Rectal smooth muscle tissue (tissue), 1 donor: ENCODE measurements at regions not wholly inside any gene's neighbourhood (a gene's known extent, or its start where the extent isn't known, plus 50 kb on each side); places are given as distances from the start of the nearest gene placed in this dataset.

Experiments used
- H3K27ac ChIP-seq: one replicate; pipeline ENCODE4 v1.7.0; 2013; ENCODE audit warnings: low read depth, low read length, inconsistent platforms
- H3K27me3 ChIP-seq: one replicate; pipeline ENCODE4 v1.7.0; 2013; ENCODE audit warnings: low read length; ENCODE audit not compliant: control insufficient read depth, insufficient read depth
- H3K36me3 ChIP-seq: one replicate; pipeline ENCODE4 v1.7.0; 2013; ENCODE audit warnings: low read length; ENCODE audit not compliant: control insufficient read depth, insufficient read depth
- H3K4me1 ChIP-seq: one replicate; pipeline ENCODE4 v1.7.0; 2013; ENCODE audit warnings: low read length; ENCODE audit not compliant: control insufficient read depth, insufficient read depth
- H3K4me3 ChIP-seq: one replicate; pipeline ENCODE4 v1.7.0; 2013; ENCODE audit warnings: low read length
- H3K9ac ChIP-seq: one replicate; pipeline ENCODE4 v1.7.0; 2013; ENCODE audit warnings: low read length

- peaks cover 6% of the 10 kb centered on the region for H3K4me1 ChIP-seq
- no peak overlapping the region for H3K4me3 ChIP-seq
- H3K36me3 ChIP-seq = no peaks in the 10 kb centered on the region
- H3K9ac ChIP-seq = no peak overlapping the region
- H3K27ac ChIP-seq = no peak overlapping the region
- H3K27me3 ChIP-seq = no peaks in the 10 kb centered on the region
Observed at GRCh38 chr3:70808881-70809280, 496.4 kb upstream of the MDFIC2 start.

GRCh38 chr3:70806556-70806955 is 494.1 kb upstream of the MDFIC2 start:
- H3K4me3 ChIP-seq = no peak overlapping the region
- no peak overlapping the region for H3K9ac ChIP-seq
- H3K4me1 ChIP-seq = peaks cover 6% of the 10 kb centered on the region
- no peaks in the 10 kb centered on the region for H3K27me3 ChIP-seq
- no peaks in the 10 kb centered on the region for H3K36me3 ChIP-seq
- no peak overlapping the region for H3K27ac ChIP-seq

GRCh38 chr3:70806021-70806420 is 493.6 kb upstream of the MDFIC2 start:
- Histone ChIP-seq H3K27me3 (no peaks in the 10 kb centered on the region), H3K4me1 (peaks cover 6% of the 10 kb centered on the region), H3K27ac (no peak overlapping the region), H3K4me3 (no peak overlapping the region), H3K9ac (no peak overlapping the region), H3K36me3 (no peaks in the 10 kb centered on the region)

GRCh38 chr3:70805061-70805889 is 492.8 kb upstream of the MDFIC2 start:
- Histone ChIP-seq H3K4me1 (peaks cover 6% of the 10 kb centered on the region), H3K9ac (no peak overlapping the region), H3K4me3 (no peak overlapping the region), H3K36me3 (no peaks in the 10 kb centered on the region), H3K27ac (no peak overlapping the region), H3K27me3 (no peaks in the 10 kb centered on the region)

GRCh38 chr3:70803891-70804290 is 491.5 kb upstream of the MDFIC2 start:
- Histone ChIP-seq H3K27ac (no peak overlapping the region), H3K4me1 (peaks cover 6% of the 10 kb centered on the region), H3K36me3 (no peaks in the 10 kb centered on the region), H3K4me3 (no peak overlapping the region), H3K27me3 (no peaks in the 10 kb centered on the region), H3K9ac (no peak overlapping the region)

- peaks cover 6% of the 10 kb centered on the region for H3K4me1 ChIP-seq
- H3K36me3 ChIP-seq = no peaks in the 10 kb centered on the region
- H3K27me3 ChIP-seq = no peaks in the 10 kb centered on the region
- no peak overlapping the region for H3K9ac ChIP-seq
- H3K4me3 ChIP-seq = no peak overlapping the region
- H3K27ac ChIP-seq = no peak overlapping the region
Observed at GRCh38 chr3:70803319-70803718, 490.9 kb upstream of the MDFIC2 start.

GRCh38 chr3:70800951-70801350 is 488.5 kb upstream of the MDFIC2 start:
- H3K4me3 ChIP-seq = no peak overlapping the region
- H3K27ac ChIP-seq = no peak overlapping the region
- no peak overlapping the region for H3K9ac ChIP-seq
- no peaks in the 10 kb centered on the region for H3K27me3 ChIP-seq
- peaks cover 6% of the 10 kb centered on the region for H3K4me1 ChIP-seq
- no peaks in the 10 kb centered on the region for H3K36me3 ChIP-seq

- Histone ChIP-seq H3K4me1 (no peaks in the 10 kb centered on the region), H3K9ac (no peak overlapping the region), H3K27ac (no peak overlapping the region), H3K4me3 (no peak overlapping the region), H3K27me3 (no peaks in the 10 kb centered on the region), H3K36me3 (no peaks in the 10 kb centered on the region)
Observed at GRCh38 chr3:70789878-70790277, 477.4 kb upstream of the MDFIC2 start.

GRCh38 chr3:70780790-70781189 is 468.4 kb upstream of the MDFIC2 start:
- Histone ChIP-seq H3K4me1 (no peaks in the 10 kb centered on the region), H3K27me3 (no peaks in the 10 kb centered on the region), H3K9ac (no peak overlapping the region), H3K36me3 (no peaks in the 10 kb centered on the region), H3K27ac (no peak overlapping the region), H3K4me3 (no peak overlapping the region)

- Histone ChIP-seq H3K4me3 (no peak overlapping the region), H3K4me1 (no peaks in the 10 kb centered on the region), H3K27me3 (no peaks in the 10 kb centered on the region), H3K36me3 (no peaks in the 10 kb centered on the region), H3K27ac (no peak overlapping the region), H3K9ac (no peak overlapping the region)
Observed at GRCh38 chr3:70779296-70779695, 466.9 kb upstream of the MDFIC2 start.

- Histone ChIP-seq H3K4me1 (no peaks in the 10 kb centered on the region), H3K4me3 (no peak overlapping the region), H3K36me3 (no peaks in the 10 kb centered on the region), H3K9ac (no peak overlapping the region), H3K27me3 (no peaks in the 10 kb centered on the region), H3K27ac (no peak overlapping the region)
Observed at GRCh38 chr3:70776081-70776480, 463.6 kb upstream of the MDFIC2 start.

GRCh38 chr3:70775257-70775656 is 462.8 kb upstream of the MDFIC2 start:
- H3K9ac ChIP-seq = no peak overlapping the region
- H3K27ac ChIP-seq = no peak overlapping the region
- H3K4me1 ChIP-seq = no peaks in the 10 kb centered on the region
- no peaks in the 10 kb centered on the region for H3K36me3 ChIP-seq
- H3K4me3 ChIP-seq = no peak overlapping the region
- H3K27me3 ChIP-seq = no peaks in the 10 kb centered on the region

- Histone ChIP-seq H3K27ac (no peak overlapping the region), H3K9ac (no peak overlapping the region), H3K27me3 (no peaks in the 10 kb centered on the region), H3K4me3 (no peak overlapping the region), H3K4me1 (no peaks in the 10 kb centered on the region), H3K36me3 (no peaks in the 10 kb centered on the region)
Observed at GRCh38 chr3:70774641-70775040, 462.2 kb upstream of the MDFIC2 start.
